Activated CD8-positive, alpha-beta memory T cell treated with anti-CD3 and anti-CD28 coated beads, Interleukin-2, amount 50 U/mL, for 24 hours (primary cell): ENCODE measurements at regions not wholly inside any gene's neighbourhood (a gene's known extent, or its start where the extent isn't known, plus 50 kb on each side); places are given as distances from the start of the nearest gene placed in this dataset.
"Not testable (repeated sequence)": the region's sequence is repeated elsewhere in the genome, so short reads cannot be mapped to it uniquely, and the experiment has no call there.

Experiments used
- DNase-seq: peaks from one replicate; pipeline ENCODE4 v3.0.0-alpha.2; 2020; ENCODE audit errors: extremely low read depth

- no peak for DNase-seq
Measured at GRCh38 chr7:131961054-131961680, 404.7 kb upstream of the PODXL start.

DNA sequence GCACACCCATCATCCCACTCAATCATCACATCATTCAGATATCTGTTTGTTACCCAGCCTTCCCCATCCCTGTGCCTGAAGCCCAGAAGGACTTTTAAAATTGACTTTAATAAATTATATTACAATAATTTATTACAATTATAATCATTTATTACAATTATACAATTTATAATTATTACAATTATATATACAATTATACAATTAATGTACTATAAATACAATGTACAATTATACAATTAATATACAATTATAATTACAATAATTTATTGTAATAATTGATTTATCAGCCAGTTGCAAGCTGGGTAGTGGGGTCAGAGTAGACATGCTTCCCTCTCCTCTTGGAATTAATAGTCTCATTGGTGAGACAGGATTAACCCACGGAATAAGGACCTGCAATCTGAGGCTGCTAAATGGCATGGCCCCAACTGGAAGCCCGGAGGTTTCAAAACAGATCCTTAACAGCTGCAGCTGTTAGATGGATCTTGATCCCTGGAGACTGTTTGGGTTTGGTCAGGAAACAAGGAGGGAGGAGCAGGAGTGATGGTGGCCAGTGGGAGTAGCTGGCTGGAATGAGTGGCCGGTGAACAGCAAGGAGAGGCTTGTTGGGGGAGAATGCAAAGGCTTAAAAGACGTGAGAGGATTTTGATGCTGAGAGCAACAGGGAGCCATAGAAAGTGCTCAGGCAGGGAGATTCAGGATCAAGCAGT is 402.8 kb upstream of the PODXL start:
- DNase-seq, result no peak

- DNase-seq, result no peak
Measured at GRCh38 chr7:131957338-131958020, 401.1 kb upstream of the PODXL start.

GRCh38 chr7:131956864-131957263 is 400.4 kb upstream of the PODXL start:
- DNase-seq, result no peak

DNA sequence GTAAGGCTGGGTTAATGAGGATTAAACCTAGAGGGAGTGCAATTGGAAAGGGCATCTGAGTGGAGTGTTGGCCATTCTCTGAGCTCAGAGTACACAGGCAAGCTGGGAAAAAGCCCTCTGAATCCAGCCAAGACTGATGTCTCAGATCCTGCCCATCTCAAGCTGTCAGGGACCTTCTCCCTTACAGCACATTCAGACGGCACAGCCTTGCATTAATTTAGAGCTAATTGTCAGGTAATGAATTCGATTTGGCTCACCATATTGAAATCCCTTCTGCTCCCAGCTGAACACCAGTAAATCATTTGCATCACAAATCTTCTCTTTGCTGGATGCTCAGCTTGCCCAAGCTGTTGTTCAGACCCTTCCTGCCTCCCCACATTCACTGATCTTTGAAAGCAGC is 399.3 kb upstream of the PODXL start:
- no peak for DNase-seq

GRCh38 chr7:131953184-131953583 is 396.8 kb upstream of the PODXL start:
- DNase-seq, result no peak

DNA sequence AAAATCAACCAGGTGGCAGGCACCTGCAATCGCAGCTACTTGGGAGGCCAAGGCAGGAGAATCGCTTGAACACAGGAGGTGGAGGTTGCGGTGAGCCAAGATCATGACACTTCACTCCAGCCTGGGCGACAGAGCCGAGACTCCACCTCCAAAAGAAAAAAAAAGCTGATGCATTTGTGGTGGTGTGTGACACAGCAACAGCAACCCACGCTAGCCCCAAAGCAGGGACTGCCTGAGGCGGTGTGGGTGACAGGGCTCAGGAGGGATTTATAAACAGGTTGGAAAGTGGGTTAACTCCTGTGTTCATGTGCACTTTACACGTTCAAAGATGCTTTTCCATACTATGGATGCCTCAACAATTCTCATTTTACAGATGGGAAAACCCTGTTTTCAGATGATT is 395.9 kb upstream of the PODXL start:
- DNase-seq, result no peak

DNA sequence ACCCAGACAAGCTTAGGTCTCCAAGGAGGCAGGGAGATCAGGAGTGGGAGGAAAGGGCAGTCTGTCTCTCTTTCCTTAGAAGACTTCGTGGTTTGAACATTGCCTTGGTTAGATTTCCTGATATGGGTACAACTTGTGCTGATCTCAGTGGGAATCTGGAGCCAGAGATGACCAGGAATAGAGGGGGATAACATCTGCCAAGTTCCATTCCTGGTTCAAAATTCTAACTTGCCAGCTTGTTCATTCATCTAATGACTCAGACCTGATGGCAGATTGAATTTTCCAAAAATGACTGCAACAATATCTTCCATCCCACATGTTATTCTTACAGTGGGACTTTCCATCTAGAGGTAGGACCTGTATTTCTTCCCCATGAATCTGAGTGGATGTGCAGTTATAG is 394.3 kb upstream of the PODXL start:
- no peak for DNase-seq

- no peak for DNase-seq
Measured at GRCh38 chr7:131949659-131950058, 393.2 kb upstream of the PODXL start.

- no peak for DNase-seq
Measured at GRCh38 chr7:131948434-131949053, 392.1 kb upstream of the PODXL start.

DNA sequence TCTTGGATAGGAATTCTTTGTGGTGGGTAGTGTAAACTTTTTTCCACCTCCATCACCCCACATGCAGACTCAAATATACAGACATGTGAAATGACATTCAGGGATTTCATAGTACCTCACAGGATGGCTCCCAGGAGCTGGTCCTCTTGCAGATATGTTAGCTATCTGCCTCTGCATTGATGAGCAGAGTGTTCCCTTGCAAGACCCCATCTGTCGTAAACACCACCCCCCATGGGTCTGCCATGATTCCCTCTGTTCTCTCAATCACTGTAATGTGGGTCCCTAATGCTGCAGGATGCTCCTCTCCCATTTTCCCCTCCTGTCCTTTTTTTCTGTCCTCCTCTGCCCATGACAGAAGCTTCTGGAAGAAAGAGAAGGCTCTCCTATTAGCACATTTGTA is 391.2 kb upstream of the PODXL start:
- no peak for DNase-seq

DNA sequence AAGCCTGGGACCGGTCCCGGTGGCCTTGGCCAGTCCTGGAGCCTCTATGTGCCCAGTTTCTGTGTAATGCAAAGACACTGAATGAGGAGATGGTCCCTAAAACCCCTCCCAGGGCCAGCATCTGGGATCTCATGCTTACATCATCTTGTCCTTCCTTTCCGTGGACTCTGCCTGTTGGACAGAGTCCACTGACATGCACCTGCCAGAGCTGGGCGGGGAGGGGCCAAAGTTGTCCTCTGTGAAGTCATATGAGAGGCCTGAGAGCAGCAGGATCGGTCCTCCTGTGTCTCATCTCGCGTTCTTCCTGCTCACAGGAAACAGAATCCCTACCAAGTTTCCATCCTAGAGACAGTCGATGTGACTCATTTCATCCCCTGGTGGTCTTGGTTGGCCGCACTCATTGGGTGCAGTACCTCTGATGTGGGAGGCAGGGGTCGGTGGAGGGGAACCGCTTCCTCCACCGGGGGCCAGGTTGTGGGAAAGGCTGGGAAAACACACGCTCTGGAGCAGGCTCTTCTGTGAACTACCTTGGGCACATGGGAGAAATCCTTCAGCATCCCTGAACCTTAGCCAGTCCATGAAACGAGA is 389.6 kb upstream of the PODXL start:
- DNase-seq, result no peak

DNA sequence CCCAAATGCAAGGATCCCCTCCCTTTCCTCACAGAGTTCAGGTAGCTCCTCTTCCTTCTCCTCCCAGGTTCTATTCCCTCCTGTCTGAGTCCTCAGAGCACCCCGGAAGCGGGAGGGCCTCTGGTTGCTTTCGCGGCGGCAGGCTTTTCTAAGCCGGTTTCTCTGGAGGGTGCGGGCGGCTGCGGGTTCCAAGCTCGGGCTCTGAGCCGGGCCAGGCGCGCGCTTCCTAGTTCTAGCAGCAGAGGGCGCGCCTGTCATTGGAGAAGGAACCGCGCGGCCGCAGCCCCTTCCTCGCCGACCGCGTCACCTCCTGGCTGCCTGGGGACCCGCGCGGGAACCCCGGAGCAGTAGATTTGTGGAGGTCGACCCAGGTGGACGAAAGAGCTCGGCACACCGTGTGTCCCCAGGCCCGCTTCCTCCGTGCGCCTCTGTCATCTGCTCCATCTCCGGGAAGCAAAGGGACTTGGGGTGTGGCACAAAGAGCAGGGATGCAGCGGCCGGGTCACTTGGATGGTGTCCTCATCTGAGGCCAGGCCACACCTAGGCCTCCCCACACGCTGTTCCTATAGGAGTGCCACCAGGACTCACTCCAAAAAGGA is 389.0 kb upstream of the PODXL start:
- no peak for DNase-seq

DNA sequence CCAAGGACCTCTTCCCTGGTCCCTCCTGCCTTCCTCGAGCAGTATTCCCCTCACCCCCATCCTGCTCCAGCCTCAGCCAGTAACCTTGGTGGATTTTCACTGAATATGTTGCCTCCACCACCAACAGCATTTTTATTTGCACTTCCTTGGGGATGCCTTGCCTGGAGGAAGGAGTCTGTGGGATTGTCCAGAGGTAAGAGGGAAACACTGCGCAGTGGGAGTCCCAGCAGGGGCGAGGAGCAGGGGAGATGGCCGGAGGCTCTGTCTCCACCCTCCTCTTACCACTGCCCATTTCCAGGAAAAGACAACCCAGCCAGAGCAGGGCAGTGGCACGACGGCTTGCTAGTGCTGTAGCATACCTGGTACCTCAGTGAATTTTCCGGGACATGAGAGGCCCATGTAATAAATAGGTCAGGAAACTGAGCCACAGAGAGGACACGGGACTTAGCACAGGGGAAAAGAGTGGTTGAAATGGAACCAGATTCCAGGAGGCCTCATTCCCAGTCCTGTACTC is 388.2 kb upstream of the PODXL start:
- no peak for DNase-seq

DNA sequence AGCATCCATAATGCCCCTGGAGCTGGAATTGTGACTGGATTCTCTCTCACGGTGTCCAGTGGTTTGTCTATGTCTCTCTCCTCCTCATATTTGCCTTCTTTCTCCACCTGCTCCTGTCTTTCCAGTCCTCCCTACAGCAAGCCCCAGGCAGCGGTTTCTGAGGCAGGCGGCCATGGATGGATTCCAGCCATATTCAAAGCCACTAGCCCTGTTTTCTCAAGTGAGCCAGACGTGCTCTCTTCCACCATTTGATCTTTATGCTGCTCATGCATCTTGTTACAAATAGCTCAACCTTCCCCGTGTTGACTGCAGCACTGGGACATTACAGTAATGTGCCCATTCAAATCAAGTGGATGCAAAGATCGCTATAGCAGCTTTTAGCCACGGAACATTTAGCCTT is 387.2 kb upstream of the PODXL start:
- no peak for DNase-seq

DNA sequence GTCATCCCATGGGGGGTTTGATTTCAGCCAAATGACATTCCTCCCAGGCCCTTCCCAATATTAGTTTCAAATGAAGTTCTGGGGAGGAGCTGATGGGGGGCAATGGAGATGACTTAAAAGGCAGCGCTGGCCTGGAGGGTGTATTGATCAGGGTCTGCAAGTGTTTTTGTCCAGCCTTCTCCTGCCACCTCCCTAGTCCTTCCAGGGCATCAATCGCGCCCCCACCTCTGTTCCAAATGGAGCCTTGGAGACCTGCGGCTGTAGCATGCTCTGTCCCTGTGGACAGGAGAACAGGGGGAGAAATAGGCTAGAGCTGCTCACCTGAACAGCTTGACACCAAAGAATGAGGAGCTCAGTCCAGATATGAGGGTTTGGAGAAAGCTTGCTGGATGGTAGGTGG is 386.8 kb upstream of the PODXL start:
- no peak for DNase-seq

- DNase-seq, result no peak
Measured at GRCh38 chr7:131942287-131943150, 386.1 kb upstream of the PODXL start.

DNA sequence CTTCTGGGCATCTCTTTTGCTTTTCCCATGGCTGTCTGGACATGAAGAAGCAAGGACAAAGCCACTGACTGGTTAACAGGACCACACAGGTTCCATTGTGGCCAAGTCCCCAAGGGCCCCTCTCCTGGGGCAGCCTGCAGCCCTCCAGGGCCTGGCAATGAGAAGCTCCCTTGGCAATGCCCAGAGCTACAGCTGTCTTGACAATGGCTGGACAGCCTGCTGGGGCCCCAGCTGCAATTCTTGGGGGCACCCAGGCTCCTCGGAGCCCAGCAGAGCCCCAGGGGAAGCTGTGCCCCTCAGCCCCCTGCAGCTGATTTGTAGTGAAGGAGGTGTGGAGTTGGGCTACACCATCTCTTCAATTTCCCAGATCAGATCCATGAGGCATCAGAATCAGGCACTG is 384.9 kb upstream of the PODXL start:
- no peak for DNase-seq

GRCh38 chr7:131940621-131941165 is 384.3 kb upstream of the PODXL start:
- DNase-seq, result no peak

DNA sequence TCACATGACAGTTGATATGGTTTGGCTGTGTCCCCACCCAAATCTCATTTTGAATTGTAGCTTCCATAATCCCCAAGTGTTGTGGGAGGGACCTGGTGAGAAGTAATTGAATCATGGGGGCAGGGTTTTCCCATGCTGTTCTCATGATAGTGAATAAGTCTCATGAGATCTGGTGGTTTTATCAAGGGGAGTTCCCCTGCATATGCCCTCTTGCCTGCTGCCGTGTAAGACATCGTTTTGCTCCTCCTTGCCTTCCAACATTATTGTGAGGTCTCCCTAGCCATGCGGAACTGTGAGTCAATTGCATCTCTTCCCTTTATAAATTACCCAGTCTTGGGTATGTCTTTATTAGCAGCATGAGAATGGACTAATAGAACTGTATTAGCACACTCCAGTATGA is 382.4 kb upstream of the PODXL start:
- not testable (repeated sequence) for DNase-seq

DNA sequence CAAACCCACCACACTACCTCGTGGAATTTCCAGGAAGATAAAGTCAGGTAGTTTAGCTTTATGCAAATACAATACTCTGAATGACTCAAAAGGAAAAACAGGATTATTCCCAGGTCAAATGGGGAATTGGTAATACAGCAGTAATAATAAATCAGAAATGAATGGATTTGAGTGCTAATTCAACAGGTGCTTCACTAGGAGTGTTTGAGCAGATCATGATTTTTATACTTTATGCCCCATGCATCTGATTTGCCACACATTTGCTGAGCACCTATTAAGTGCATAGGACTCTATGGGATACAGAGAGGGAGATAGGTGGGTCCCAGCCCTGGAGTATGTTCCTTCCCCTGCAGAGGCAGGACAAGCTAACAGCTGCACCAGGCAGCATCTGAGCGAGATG is 381.4 kb upstream of the PODXL start:
- no peak for DNase-seq
